HL-60 (cell line): ENCODE measurements at regions not wholly inside any gene's neighbourhood (a gene's known extent, or its start where the extent isn't known, plus 50 kb on each side); places are given as distances from the start of the nearest gene placed in this dataset.

Experiments used
- DNase-seq, 2 experiments: peaks; one replicate each; pipeline ENCODE4 v3.0.0-alpha.2; 2010 to 2020; ENCODE audit warnings: low read depth in 1 of 2, low spot score in 1 of 2
- H3K27ac ChIP-seq: fragments of 250-450 bp; sonication (Bioruptor Pico); replicated peaks from 2 replicates; pipeline ENCODE4 v1.5.1; 2020; ENCODE audit warnings: mild to moderate bottlenecking, moderate library complexity
- H3K27me3 ChIP-seq: fragments of 250-450 bp; sonication (Bioruptor Pico); 2 replicates; pipeline ENCODE4 v1.5.1; 2021; ENCODE audit warnings: mild to moderate bottlenecking, moderate library complexity; ENCODE audit not compliant: insufficient read depth, poor library complexity, severe bottlenecking
- H3K4me3 ChIP-seq: replicated peaks from 2 replicates; pipeline ENCODE4 v1.5.1; 2011; ENCODE audit warnings: mild to moderate bottlenecking, control low read depth, low read length; ENCODE audit not compliant: insufficient read depth
- GABPA ChIP-seq: IDR thresholded peaks from 2 replicates; pipeline ENCODE4 v1.6.1; 2012; ENCODE audit warnings: low read depth
- POLR2AphosphoS5 ChIP-seq: IDR thresholded peaks from 2 replicates; pipeline ENCODE4 v1.6.1; 2012; ENCODE audit warnings: low read depth
- SPI1 ChIP-seq: IDR thresholded peaks from 2 replicates; pipeline ENCODE4 v1.6.1; 2012; ENCODE audit warnings: low read depth, mild to moderate bottlenecking, borderline replicate concordance
- TF ChIP-seq, protein P1 (sequence below): IDR thresholded peaks from one replicate; pipeline ENCODE4 v1.5.1; 2011; ENCODE audit warnings: low read length, control low read depth, inconsistent platforms; ENCODE audit not compliant: insufficient read depth
- TF ChIP-seq, protein P2 (sequence below): IDR thresholded peaks from 2 replicates; pipeline ENCODE4 v1.6.1; 2012; ENCODE audit warnings: low read depth; ENCODE audit not compliant: insufficient replicate concordance

DNA sequence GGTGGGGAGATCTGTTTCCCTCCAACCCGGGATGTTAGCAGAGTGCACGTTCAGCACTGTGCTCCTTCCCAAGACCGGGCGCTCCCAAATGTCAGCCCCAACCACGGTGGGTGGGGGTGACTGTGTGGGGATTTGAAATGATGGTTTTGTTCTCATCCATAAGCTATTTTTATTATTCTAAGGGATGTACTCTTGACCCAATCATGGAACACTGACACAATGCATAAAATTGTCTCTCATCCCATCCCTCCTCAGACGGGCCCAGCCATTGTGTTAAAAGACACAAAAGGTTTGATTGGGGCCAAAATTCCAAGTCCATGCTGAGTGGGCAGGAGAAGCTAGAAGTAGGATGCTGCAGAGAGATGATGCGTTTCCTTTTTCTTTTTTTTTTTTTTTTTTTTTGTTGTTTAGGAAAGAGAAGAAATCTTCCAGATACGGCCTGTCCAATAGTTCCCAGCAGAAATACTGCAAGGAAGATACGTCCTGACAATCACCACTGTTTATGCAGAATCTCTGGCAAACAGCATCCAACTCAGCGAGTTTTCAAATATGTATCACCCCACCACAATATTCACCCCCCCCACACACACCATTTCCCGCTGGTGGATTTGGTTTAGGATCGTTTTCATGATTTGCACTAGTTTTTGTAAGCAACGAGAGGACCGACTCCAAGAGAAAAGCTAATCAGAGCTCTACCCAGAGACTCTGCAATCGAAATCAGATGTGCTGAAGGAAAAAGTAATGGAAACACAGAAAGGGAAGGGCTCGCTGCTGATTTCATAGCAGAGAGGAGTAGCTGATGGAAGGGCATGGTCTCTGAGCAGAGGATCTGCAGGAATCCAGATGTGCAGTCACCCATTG, 163.5 kb upstream of the DYNLRB2 start:
- TF ChIP-seq GABPA: no peak
- TF ChIP-seq, protein P1, sequence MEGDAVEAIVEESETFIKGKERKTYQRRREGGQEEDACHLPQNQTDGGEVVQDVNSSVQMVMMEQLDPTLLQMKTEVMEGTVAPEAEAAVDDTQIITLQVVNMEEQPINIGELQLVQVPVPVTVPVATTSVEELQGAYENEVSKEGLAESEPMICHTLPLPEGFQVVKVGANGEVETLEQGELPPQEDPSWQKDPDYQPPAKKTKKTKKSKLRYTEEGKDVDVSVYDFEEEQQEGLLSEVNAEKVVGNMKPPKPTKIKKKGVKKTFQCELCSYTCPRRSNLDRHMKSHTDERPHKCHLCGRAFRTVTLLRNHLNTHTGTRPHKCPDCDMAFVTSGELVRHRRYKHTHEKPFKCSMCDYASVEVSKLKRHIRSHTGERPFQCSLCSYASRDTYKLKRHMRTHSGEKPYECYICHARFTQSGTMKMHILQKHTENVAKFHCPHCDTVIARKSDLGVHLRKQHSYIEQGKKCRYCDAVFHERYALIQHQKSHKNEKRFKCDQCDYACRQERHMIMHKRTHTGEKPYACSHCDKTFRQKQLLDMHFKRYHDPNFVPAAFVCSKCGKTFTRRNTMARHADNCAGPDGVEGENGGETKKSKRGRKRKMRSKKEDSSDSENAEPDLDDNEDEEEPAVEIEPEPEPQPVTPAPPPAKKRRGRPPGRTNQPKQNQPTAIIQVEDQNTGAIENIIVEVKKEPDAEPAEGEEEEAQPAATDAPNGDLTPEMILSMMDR: no peak
- no peak for TF ChIP-seq SPI1
- no peak for TF ChIP-seq POLR2AphosphoS5
- TF ChIP-seq, protein P2, sequence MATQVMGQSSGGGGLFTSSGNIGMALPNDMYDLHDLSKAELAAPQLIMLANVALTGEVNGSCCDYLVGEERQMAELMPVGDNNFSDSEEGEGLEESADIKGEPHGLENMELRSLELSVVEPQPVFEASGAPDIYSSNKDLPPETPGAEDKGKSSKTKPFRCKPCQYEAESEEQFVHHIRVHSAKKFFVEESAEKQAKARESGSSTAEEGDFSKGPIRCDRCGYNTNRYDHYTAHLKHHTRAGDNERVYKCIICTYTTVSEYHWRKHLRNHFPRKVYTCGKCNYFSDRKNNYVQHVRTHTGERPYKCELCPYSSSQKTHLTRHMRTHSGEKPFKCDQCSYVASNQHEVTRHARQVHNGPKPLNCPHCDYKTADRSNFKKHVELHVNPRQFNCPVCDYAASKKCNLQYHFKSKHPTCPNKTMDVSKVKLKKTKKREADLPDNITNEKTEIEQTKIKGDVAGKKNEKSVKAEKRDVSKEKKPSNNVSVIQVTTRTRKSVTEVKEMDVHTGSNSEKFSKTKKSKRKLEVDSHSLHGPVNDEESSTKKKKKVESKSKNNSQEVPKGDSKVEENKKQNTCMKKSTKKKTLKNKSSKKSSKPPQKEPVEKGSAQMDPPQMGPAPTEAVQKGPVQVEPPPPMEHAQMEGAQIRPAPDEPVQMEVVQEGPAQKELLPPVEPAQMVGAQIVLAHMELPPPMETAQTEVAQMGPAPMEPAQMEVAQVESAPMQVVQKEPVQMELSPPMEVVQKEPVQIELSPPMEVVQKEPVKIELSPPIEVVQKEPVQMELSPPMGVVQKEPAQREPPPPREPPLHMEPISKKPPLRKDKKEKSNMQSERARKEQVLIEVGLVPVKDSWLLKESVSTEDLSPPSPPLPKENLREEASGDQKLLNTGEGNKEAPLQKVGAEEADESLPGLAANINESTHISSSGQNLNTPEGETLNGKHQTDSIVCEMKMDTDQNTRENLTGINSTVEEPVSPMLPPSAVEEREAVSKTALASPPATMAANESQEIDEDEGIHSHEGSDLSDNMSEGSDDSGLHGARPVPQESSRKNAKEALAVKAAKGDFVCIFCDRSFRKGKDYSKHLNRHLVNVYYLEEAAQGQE: no peak
- Histone ChIP-seq H3K27ac (no peak overlapping the region), H3K27me3 (no peaks in the 10 kb centered on the region), H3K4me3 (no peak overlapping the region)
- no peak for DNase-seq

DNA sequence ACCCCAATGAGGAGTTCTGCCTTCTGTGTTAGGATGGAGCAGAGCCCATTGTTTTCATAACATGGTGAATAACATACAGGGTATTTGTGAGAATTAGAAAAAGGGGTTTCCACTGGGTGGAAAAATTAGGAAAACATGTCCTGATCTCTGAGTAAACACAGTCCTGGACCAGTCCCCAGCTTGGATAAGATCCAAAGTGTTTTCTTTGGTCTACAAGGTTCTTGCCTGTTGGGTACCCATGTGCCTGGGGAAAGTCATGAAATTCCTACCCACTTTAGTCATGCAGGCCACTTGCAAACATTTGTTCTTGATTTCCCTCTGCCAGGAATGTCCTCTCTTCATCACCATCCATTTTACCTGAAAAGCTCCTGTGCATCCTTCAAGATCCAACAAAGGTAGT, 164.8 kb upstream of the DYNLRB2 start:
- Histone ChIP-seq H3K27me3 (no peaks in the 10 kb centered on the region), H3K4me3 (no peak overlapping the region), H3K27ac (no peak overlapping the region)
- no peak for DNase-seq
- TF ChIP-seq, protein P1: no peak
- TF ChIP-seq, protein P2: no peak
- no peak for TF ChIP-seq SPI1
- TF ChIP-seq POLR2AphosphoS5: no peak
- no peak for TF ChIP-seq GABPA

DNA sequence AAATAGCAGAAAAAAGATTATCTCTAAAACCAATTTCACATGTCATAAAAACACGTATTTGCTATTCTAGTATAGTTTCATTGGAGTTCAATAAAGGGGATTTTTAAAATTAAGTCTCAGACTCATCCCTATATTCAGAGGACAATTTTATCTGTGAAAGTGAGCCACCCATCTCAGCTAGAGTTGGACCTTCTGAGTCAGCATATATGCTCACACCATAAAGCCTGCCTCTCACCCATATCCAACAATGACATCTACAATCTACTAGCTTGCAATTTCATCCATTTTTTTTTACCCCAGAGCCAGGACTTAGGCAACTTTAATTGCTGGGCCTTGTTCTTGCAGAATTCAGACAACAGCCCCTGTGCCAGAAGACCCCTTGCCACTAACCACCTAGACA, 165.3 kb upstream of the DYNLRB2 start:
- Histone ChIP-seq H3K27me3 (no peaks in the 10 kb centered on the region), H3K27ac (no peak overlapping the region), H3K4me3 (no peak overlapping the region)
- TF ChIP-seq GABPA (no peak), POLR2AphosphoS5 (no peak), SPI1 (no peak)
- TF ChIP-seq, protein P1: no peak
- TF ChIP-seq, protein P2: no peak
- no peak for DNase-seq
